HG02798 (cell line): ENCODE measurements at regions not wholly inside any gene's neighbourhood (a gene's known extent, or its start where the extent isn't known, plus 50 kb on each side); places are given as distances from the start of the nearest gene placed in this dataset.

Source experiments
- ATAC-seq: cut with Tn5 transposase; IDR thresholded peaks from one replicate; pipeline ENCODE4 v1.9.1; 2021; ENCODE audit warnings: mild to moderate bottlenecking; ENCODE audit not compliant: unreplicated experiment, poor library complexity

DNA sequence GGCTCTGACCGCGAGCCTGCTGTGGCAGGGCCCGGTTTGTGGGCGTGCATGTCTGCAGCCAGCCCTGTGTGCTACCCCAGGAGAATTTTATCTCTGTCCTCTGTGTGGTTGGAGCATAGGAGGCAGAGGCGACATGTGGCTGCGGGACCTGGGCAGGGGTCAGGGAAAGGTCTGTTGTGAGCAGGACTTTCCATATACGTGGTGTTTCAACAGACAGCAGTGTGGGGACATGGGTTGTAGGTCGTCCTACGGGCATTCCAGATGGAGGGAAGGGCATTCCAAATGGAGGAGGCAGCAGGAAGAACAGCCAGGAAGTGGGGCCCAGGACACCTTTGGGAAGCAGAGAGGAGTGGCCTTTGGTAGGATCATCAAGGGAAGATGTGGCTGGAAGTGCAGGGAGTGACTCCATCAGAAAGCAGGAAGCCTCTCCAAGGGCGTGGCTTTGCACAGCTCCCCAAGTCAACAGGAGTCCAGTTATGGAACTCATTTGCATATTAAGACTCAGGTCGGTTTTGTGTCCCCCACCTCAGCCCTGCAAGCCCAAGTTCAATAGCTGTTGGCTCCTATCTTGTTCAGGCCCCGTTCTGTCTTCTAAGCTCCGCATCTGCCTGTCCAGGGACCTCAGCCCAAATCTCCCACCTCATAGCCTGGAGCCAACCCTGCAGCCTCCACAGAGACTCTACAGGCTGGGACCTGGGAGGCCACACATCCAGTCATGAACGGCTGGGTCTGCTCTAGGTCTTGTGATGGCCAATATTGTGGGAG is 309.1 kb downstream of the MATN1 start:
- ATAC-seq, result no peak

- ATAC-seq, result no peak
These were observed 309.8 kb downstream of the MATN1 start for GRCh38 chr1:30413606-30414005.

DNA sequence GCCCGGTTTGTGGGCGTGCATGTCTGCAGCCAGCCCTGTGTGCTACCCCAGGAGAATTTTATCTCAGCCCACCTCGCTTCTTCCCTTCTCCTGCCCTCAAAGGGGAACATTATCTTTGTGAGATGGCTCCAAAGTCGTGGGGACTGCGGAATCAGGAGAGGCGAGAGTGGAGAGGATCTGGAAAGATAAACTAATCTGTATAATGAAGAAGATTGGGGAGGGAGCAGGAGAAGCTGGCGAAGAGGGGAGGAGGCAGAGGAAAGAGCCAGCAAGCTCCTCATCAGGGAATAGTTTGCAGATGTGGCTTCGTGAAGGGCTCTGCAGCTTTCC is 310.3 kb downstream of the MATN1 start:
- no peak for ATAC-seq

DNA sequence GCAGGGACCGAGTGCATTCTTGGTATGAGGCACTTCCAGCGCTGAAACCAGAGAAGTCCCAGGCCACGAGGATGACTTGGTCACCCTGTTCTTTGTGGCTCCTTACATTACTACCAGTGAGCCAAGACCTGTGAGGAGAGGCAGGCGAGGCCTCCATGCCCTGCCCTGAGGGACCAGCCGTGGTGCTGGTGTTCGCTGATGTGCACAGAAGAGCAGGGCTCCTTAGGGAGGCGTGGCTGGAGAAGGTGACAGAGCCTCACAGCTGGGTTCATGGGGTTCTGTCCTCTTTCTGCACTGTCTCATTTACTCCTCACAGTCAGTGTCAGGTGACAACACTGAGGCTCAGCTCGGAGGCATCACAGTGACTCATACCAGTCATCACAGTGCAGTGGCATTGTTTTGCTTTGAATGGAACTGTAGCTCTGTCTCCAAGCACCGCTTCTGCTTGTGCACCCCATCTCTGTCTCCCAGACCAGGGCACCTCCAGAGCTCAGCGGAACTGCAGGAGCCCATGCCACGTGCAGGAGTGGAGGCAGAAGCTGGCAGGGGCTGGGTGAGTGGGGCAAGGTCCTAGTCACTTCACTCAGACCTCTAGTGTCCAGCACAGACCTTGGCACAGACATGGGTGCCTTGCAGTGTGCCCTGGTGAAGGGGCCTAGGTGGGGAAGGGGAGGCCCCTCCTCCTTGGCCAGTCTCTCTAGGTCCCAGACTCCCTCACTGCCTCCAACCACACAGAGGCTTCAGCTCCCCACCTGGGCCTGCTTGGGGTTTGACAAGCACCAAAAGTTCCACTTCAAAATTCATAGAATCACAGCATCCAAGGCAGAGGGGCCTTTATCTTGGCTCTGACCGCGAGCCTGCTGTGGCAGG is 310.9 kb downstream of the MATN1 start:
- ATAC-seq, result no peak

DNA sequence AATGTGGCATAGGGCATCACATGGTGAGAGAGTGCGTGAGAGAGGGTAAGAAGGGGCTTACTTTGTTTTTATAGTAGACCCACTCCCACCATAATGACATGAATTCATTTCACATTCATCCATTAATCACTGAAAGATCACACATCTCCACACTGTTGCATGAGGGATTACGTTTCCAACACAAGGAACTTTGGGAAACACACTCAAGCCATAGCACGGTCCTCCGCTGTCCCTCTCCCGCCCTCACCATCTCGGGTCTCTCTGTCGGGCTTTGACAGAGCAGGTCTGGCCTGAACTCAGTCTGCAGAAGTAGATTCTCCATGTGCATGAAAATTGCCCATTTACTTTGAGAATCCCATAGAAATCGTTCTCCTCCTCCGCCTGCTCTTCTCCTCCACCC is 312.2 kb downstream of the MATN1 start:
- ATAC-seq, result no peak

- ATAC-seq, result no peak
These were observed 313.1 kb downstream of the MATN1 start for GRCh38 chr1:30410153-30410851.

DNA sequence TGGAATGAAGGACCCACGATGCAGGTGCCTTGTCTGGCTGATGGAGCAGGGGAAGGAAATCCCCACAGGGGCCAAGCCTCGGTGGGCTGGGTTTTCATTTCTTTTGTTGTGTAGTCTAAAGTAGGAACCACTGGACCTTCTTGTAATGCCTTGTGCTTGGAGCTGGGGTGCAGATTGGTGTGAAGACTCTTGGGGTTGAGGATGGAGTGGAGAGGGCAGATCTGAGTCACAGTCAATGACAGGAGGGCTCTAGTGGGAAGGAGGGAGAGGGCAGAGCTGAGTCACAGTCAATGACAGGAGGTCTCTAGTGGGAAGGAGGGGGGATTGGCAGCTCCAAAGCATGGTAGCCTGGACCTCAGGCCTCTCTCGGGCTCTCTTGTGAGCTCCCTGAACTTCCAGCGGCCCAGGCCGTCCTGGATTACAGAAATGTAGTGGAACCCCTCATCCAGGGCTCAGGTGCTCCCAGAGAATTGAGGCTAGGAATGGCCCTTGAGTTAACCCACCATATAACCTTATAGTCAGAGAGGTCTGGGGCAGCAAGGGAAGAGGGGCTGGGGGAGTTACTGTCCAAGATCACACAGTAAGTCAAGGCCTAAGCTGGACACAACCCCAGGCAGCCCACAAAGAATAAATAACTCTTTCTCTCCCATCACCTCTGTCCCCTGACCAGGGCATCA is 313.8 kb downstream of the MATN1 start:
- ATAC-seq, result no peak

DNA sequence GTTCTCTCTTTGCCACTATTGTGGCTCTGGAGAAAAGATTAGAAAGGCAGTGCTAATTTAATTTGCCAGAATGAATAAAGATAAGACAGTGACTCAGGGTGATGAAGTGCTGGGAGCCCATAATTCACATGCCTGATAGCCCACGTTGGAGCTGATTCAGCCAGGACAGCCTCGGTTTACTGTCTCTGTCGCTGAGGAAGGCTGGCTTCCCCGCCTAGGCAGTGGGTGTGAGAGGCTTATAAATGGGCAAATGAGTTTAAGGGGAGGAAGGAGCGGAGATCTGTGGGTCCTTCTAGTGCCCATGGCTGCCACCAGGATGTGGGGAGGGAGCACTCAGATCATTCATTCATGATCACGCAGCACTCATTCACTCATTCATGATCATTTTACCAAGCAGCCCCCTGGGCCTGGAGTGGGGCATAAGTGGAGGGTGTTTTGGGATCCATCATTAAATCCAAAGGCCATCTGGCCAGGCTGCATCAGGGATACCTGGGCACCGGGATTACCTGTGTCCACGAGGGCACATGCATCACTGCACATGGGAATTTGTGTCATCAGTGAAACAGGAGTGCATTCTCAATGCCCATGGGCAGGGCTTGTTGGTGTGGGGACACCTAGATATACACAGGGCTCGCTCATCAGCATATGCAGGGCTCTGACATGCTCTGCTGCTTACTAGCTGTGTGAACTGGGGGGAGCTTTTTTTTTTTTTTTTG is 315.4 kb downstream of the MATN1 start:
- ATAC-seq, result no peak

GRCh38 chr1:30406996-30407864 is 316.2 kb downstream of the MATN1 start:
- no peak for ATAC-seq

- ATAC-seq, result no peak
These were observed 317.7 kb downstream of the MATN1 start for GRCh38 chr1:30405631-30406212.

GRCh38 chr1:30405081-30405480 is 318.3 kb downstream of the MATN1 start:
- no peak for ATAC-seq

- ATAC-seq, result no peak
These were observed 319.0 kb downstream of the MATN1 start for GRCh38 chr1:30404341-30404740.

- no peak for ATAC-seq
These were observed 319.7 kb downstream of the MATN1 start for GRCh38 chr1:30403726-30404125.

- no peak for ATAC-seq
These were observed 320.2 kb downstream of the MATN1 start for GRCh38 chr1:30403061-30403645.

DNA sequence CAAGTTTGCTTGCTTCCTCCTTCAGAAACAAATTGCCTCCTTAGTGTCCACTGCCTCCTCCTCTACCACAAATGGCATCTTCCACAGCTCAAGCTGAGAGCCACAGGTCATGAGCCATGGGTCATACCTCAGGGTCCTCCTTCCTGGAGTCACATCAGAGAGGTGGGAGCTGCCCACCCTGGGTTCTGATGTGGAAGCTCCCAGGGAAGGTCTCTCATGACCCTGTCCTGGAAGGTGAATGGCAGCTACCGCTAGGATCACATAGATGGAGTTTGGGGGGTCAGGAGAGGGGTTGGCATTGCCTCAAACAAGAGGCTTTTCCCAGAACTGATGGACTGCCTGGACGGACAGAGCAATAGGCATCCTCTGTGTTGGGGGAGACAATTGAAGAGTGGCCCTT is 321.4 kb downstream of the MATN1 start:
- no peak for ATAC-seq

GRCh38 chr1:30400507-30400906 is 322.9 kb downstream of the MATN1 start:
- ATAC-seq, result no peak

GRCh38 chr1:30399026-30399425 is 324.4 kb downstream of the MATN1 start:
- ATAC-seq, result no peak

GRCh38 chr1:30397576-30397975 is 325.8 kb downstream of the MATN1 start:
- no peak for ATAC-seq
